Trophoblast cell (in vitro differentiated cells and primary cell): ENCODE measurements at regions not wholly inside any gene's neighbourhood (a gene's known extent, or its start where the extent isn't known, plus 50 kb on each side); places are given as distances from the start of the nearest gene placed in this dataset.

ENCODE experiments used
- DNase-seq, 2 donors: peaks; one replicate each; pipeline ENCODE4 v3.0.0-alpha.2; 2016
- H2AFZ ChIP-seq: 2 replicates; pipeline ENCODE4 v1.6.1; 2013; ENCODE audit warnings: low read length, moderate library complexity, mild to moderate bottlenecking; ENCODE audit not compliant: insufficient read depth, poor library complexity
- H2AK5ac ChIP-seq: 2 replicates; pipeline ENCODE4 v1.6.1; 2013; ENCODE audit warnings: mild to moderate bottlenecking, low read length
- H2BK120ac ChIP-seq: 2 replicates; pipeline ENCODE4 v1.6.1; 2013; ENCODE audit warnings: low read length, mild to moderate bottlenecking, moderate library complexity; ENCODE audit not compliant: insufficient read depth, poor library complexity
- H2BK12ac ChIP-seq: 2 replicates; pipeline ENCODE4 v1.6.1; 2013; ENCODE audit warnings: mild to moderate bottlenecking, low read length, moderate library complexity
- H2BK5ac ChIP-seq: 2 replicates; pipeline ENCODE4 v1.6.1; 2013; ENCODE audit warnings: low read length, low read depth, moderate library complexity, mild to moderate bottlenecking; ENCODE audit not compliant: poor library complexity
- H3K14ac ChIP-seq: 2 replicates; pipeline ENCODE4 v1.6.1; 2013; ENCODE audit warnings: mild to moderate bottlenecking, low read length
- H3K18ac ChIP-seq: 2 replicates; pipeline ENCODE4 v1.6.1; 2013; ENCODE audit warnings: mild to moderate bottlenecking, low read length
- H3K23ac ChIP-seq: 2 replicates; pipeline ENCODE4 v1.6.1; 2013; ENCODE audit warnings: low read length
- H3K27ac ChIP-seq: 2 replicates; pipeline ENCODE4 v1.5.1; 2013; ENCODE audit warnings: low read depth, mild to moderate bottlenecking, inconsistent platforms, low read length, moderate library complexity
- H3K27me3 ChIP-seq: 2 replicates; pipeline ENCODE4 v1.6.1; 2013; ENCODE audit warnings: inconsistent platforms, mild to moderate bottlenecking, low read length, moderate library complexity; ENCODE audit not compliant: insufficient read depth
- H3K36me3 ChIP-seq, 2 experiments: 1 replicate in 1 of 2; 2 replicates in 1 of 2; pipeline ENCODE4 v1.6.1; 2013; ENCODE audit warnings: low read length in 2 of 2, mild to moderate bottlenecking in 2 of 2, moderate library complexity in 1 of 2; ENCODE audit not compliant: insufficient read depth in 2 of 2, control insufficient read depth in 1 of 2
- H3K4ac ChIP-seq: 2 replicates; pipeline ENCODE4 v1.6.1; 2013; ENCODE audit warnings: low read depth, mild to moderate bottlenecking, low read length, moderate library complexity
- H3K4me1 ChIP-seq, 2 experiments: 1 replicate in 1 of 2; 2 replicates in 1 of 2; pipeline ENCODE4 v1.6.1; 2013; ENCODE audit warnings: low read length in 2 of 2, mild to moderate bottlenecking in 2 of 2, moderate library complexity in 1 of 2; ENCODE audit not compliant: insufficient read depth in 2 of 2, control insufficient read depth in 1 of 2
- H3K4me2 ChIP-seq: 2 replicates; pipeline ENCODE4 v1.6.1; 2013; ENCODE audit warnings: inconsistent platforms, mild to moderate bottlenecking, low read length, moderate library complexity
- H3K4me3 ChIP-seq: 2 replicates; pipeline ENCODE4 v1.5.1; 2013; ENCODE audit warnings: mild to moderate bottlenecking, low read depth, low read length, inconsistent platforms
- H3K79me1 ChIP-seq: one replicate; pipeline ENCODE4 v1.6.1; 2013; ENCODE audit warnings: low read length
- H3K79me2 ChIP-seq: 2 replicates; pipeline ENCODE4 v1.6.1; 2013; ENCODE audit warnings: low read length, mild to moderate bottlenecking; ENCODE audit not compliant: control insufficient read depth, insufficient read depth, poor library complexity
- H3K9ac ChIP-seq: 2 replicates; pipeline ENCODE4 v1.6.1; 2013; ENCODE audit warnings: mild to moderate bottlenecking, low read length
- H3K9me3 ChIP-seq: 2 replicates; pipeline ENCODE4 v1.6.1; 2013; ENCODE audit warnings: low read depth, mild to moderate bottlenecking, control low read depth, inconsistent platforms, low read length; ENCODE audit not compliant: insufficient read depth
- H4K12ac ChIP-seq: 2 replicates; pipeline ENCODE4 v1.6.1; 2013; ENCODE audit warnings: low read depth, mild to moderate bottlenecking, low read length, moderate library complexity
- H4K8ac ChIP-seq: 2 replicates; pipeline ENCODE4 v1.6.1; 2013; ENCODE audit warnings: low read depth, mild to moderate bottlenecking, low read length, moderate library complexity
- H4K91ac ChIP-seq: one replicate; pipeline ENCODE4 v1.6.1; 2013; ENCODE audit warnings: low read depth, mild to moderate bottlenecking, low read length, moderate library complexity
- WGBS: extraction: QIAGEN DNeasy Blood & Tissue Kit; methylation state at CpG from one replicate; pipeline ENCODE4 v1.1.7; 2013; ENCODE audit warnings: missing lambda C conversion rate; ENCODE audit not compliant: insufficient read length, insufficient coverage; ENCODE audit errors: extremely low coverage; 5-methylcytosine and 5-hydroxymethylcytosine counted together

- no peak for DNase-seq
- Histone ChIP-seq H3K4me2 (no peak overlapping the region), H2AK5ac (no peak overlapping the region), H3K23ac (no peak overlapping the region), H3K36me3 (no peaks in the 10 kb centered on the region), H3K4me3 (no peak overlapping the region), H3K79me2 (no peaks in the 10 kb centered on the region), H2BK12ac (no peak overlapping the region), H3K9ac (no peak overlapping the region), H3K4ac (no peak overlapping the region), H2BK120ac (no peak overlapping the region), H4K8ac (no peak overlapping the region), H4K91ac (no peak overlapping the region), H3K79me1 (no peaks in the 10 kb centered on the region), H3K4me1 (no peaks in the 10 kb centered on the region), H2AFZ (no peak overlapping the region), H2BK5ac (no peak overlapping the region), H3K27ac (no peak overlapping the region), H3K14ac (no peak overlapping the region), H3K18ac (no peak overlapping the region), H3K27me3 (no peaks in the 10 kb centered on the region), H4K12ac (no peak overlapping the region), H3K9me3 (no peaks in the 10 kb centered on the region)
- no CpG with 5 or more reads among the region's 5 CpGs for WGBS
These were observed 67.4 kb upstream of the SLC38A2 start for GRCh38 chr12:46439793-46440511.

- no CpG with 5 or more reads among the region's 7 CpGs for WGBS
- no peak overlapping the region for H3K4me3 ChIP-seq
- H2BK12ac ChIP-seq: no peak overlapping the region
- no peak overlapping the region for H4K8ac ChIP-seq
- no peak overlapping the region for H3K4me2 ChIP-seq
- no peak overlapping the region for H3K27ac ChIP-seq
- H3K9me3 ChIP-seq: no peaks in the 10 kb centered on the region
- no peak overlapping the region for H3K4ac ChIP-seq
- no peak overlapping the region for H3K18ac ChIP-seq
- no peaks in the 10 kb centered on the region for H3K27me3 ChIP-seq
- no peaks in the 10 kb centered on the region for H3K79me1 ChIP-seq
- no peak overlapping the region for H2BK5ac ChIP-seq
- H3K79me2 ChIP-seq: no peaks in the 10 kb centered on the region
- no peak overlapping the region for H4K91ac ChIP-seq
- H3K9ac ChIP-seq: no peak overlapping the region
- no peak overlapping the region for H4K12ac ChIP-seq
- no peak overlapping the region for H2AK5ac ChIP-seq
- no peak overlapping the region for H3K23ac ChIP-seq
- no peaks in the 10 kb centered on the region for H3K4me1 ChIP-seq
- no peak overlapping the region for H2AFZ ChIP-seq
- H3K36me3 ChIP-seq: no peaks in the 10 kb centered on the region
- H3K14ac ChIP-seq: no peak overlapping the region
- DNase-seq: no peak
- no peak overlapping the region for H2BK120ac ChIP-seq
These were observed 66.2 kb upstream of the SLC38A2 start for GRCh38 chr12:46438719-46439319.

- H3K4me3 ChIP-seq: no peak overlapping the region
- H4K12ac ChIP-seq: no peak overlapping the region
- no peak overlapping the region for H3K27ac ChIP-seq
- no peaks in the 10 kb centered on the region for H3K79me2 ChIP-seq
- no CpG with 5 or more reads among the region's 4 CpGs for WGBS
- H2BK5ac ChIP-seq: no peak overlapping the region
- H2AK5ac ChIP-seq: no peak overlapping the region
- H2BK12ac ChIP-seq: no peak overlapping the region
- H2BK120ac ChIP-seq: no peak overlapping the region
- no peaks in the 10 kb centered on the region for H3K4me1 ChIP-seq
- no peak overlapping the region for H3K14ac ChIP-seq
- H3K36me3 ChIP-seq: no peaks in the 10 kb centered on the region
- no peak overlapping the region for H3K23ac ChIP-seq
- H3K27me3 ChIP-seq: no peaks in the 10 kb centered on the region
- H2AFZ ChIP-seq: no peak overlapping the region
- no peaks in the 10 kb centered on the region for H3K79me1 ChIP-seq
- H3K9ac ChIP-seq: no peak overlapping the region
- H4K8ac ChIP-seq: no peak overlapping the region
- no peak overlapping the region for H3K18ac ChIP-seq
- H3K9me3 ChIP-seq: no peaks in the 10 kb centered on the region
- H3K4ac ChIP-seq: no peak overlapping the region
- H3K4me2 ChIP-seq: no peak overlapping the region
- H4K91ac ChIP-seq: no peak overlapping the region
- no peak for DNase-seq
These were observed 65.7 kb upstream of the SLC38A2 start for GRCh38 chr12:46438256-46438655.

- Histone ChIP-seq H3K79me1 (no peaks in the 10 kb centered on the region), H3K4me3 (no peak overlapping the region), H2BK120ac (no peak overlapping the region), H2BK12ac (no peak overlapping the region), H3K9me3 (no peaks in the 10 kb centered on the region), H4K91ac (no peak overlapping the region), H3K23ac (no peak overlapping the region), H2AFZ (no peak overlapping the region), H3K4me1 (no peaks in the 10 kb centered on the region), H4K8ac (no peak overlapping the region), H4K12ac (no peak overlapping the region), H2BK5ac (no peak overlapping the region), H3K4ac (no peak overlapping the region), H3K18ac (no peak overlapping the region), H2AK5ac (no peak overlapping the region), H3K27me3 (no peaks in the 10 kb centered on the region), H3K4me2 (no peak overlapping the region), H3K36me3 (no peaks in the 10 kb centered on the region), H3K9ac (no peak overlapping the region), H3K79me2 (no peaks in the 10 kb centered on the region), H3K27ac (no peak overlapping the region), H3K14ac (no peak overlapping the region)
- no CpG with 5 or more reads among the region's 2 CpGs for WGBS
- DNase-seq: no peak
These were observed 64.9 kb upstream of the SLC38A2 start for GRCh38 chr12:46437469-46437868.
